ENCODE measurements at regions not wholly inside any gene's neighbourhood (a gene's known extent, or its start where the extent isn't known, plus 50 kb on each side); places are given as distances from the start of the nearest gene placed in this dataset.

- Histone ChIP-seq H3K27ac (ENCODE audit: low read depth in 1 of 2, low read length in 2 of 2) (no peak overlapping the region), H3K79me2 (ENCODE audit: insufficient read depth, low read length) (no peaks in the 10 kb centered on the region), H3K4me3 (replicated peaks in 1 of 3; ENCODE audit: low read depth in 2 of 3, low read length in 3 of 3) (no peak overlapping the region), H2AFZ (ENCODE audit: insufficient read depth, low read depth, low read length, poor library complexity, severe bottlenecking) (no peak overlapping the region), H3K9me3 (replicated peaks in 1 of 2; ENCODE audit: control insufficient read depth in 1 of 2, insufficient read depth in 1 of 2, low read length in 2 of 2) (no peaks in the 10 kb centered on the region), H3K4me2 (replicated peaks; ENCODE audit: extremely low read depth, low read length, poor library complexity, severe bottlenecking) (no peak overlapping the region), H3K36me3 (replicated peaks in 1 of 2; ENCODE audit: control insufficient read depth in 1 of 2, insufficient read depth in 2 of 2, low read length in 2 of 2) (no peaks in the 10 kb centered on the region), H4K20me1 (ENCODE audit: insufficient read depth, low read length) (no peaks in the 10 kb centered on the region), H3K9ac (ENCODE audit: insufficient read depth, low read length, poor library complexity, severe bottlenecking) (no peak overlapping the region), H3K4me1 (ENCODE audit: control insufficient read depth in 1 of 2, insufficient read depth in 2 of 2, low read length in 2 of 2) (no peaks in the 10 kb centered on the region), H3K27me3 (ENCODE audit: control insufficient read depth in 2 of 2, insufficient read depth in 2 of 2, low read length in 2 of 2) (no peaks in the 10 kb centered on the region)
- no peak for TF ChIP-seq CTCF (IDR thresholded peaks at IDR 0.05)
- Mint-ChIP-seq H3K9me3 (peaks cover 0 to 2% (median 0%) of the 10 kb centered on the region in 7 donors), H3K27ac (no peak overlapping the region), H3K4me1 (no peaks in the 10 kb centered on the region), H3K4me3 (no peak overlapping the region), H3K36me3 (no peaks in the 10 kb centered on the region), H3K27me3 (ENCODE audit: low read depth in 3 of 3) (peaks cover 0 to 6% (median 5%) of the 10 kb centered on the region in 3 donors)
- intact Hi-C loops (cut with micrococcal nuclease) = no loop called here
- no peak for DNase-seq
- WGBS (ENCODE audit: insufficient coverage) = no CpG with 5 or more reads among the region's 5 CpGs
Measured at GRCh38 chr10:80893256-80893655, 355.6 kb downstream of the SH2D4B start.

- no peak for DNase-seq
- Mint-ChIP-seq H3K27me3 (ENCODE audit: low read depth in 3 of 3) (peaks cover 0 to 6% (median 3%) of the 10 kb centered on the region in 3 donors), H3K9me3 (no peaks in the 10 kb centered on the region), H3K27ac (no peak overlapping the region), H3K4me3 (no peak overlapping the region), H3K4me1 (no peaks in the 10 kb centered on the region), H3K36me3 (no peaks in the 10 kb centered on the region)
- no peaks in the 10 kb centered on the region for H4K20me1 ChIP-seq (ENCODE audit: insufficient read depth, low read length)
- H3K9me3 ChIP-seq (replicated peaks in 1 of 2; ENCODE audit: control insufficient read depth in 1 of 2, insufficient read depth in 1 of 2, low read length in 2 of 2) = no peaks in the 10 kb centered on the region
- intact Hi-C loops (cut with micrococcal nuclease) = no loop called here
- no peak overlapping the region for H3K4me2 ChIP-seq (replicated peaks; ENCODE audit: extremely low read depth, low read length, poor library complexity, severe bottlenecking)
- TF ChIP-seq CTCF (IDR thresholded peaks at IDR 0.05) = no peak
- H3K9ac ChIP-seq (ENCODE audit: insufficient read depth, low read length, poor library complexity, severe bottlenecking) = no peak overlapping the region
- WGBS (ENCODE audit: insufficient coverage) = no CpG with 5 or more reads among the region's 3 CpGs
- H3K79me2 ChIP-seq (ENCODE audit: insufficient read depth, low read length) = no peaks in the 10 kb centered on the region
- no peaks in the 10 kb centered on the region for H3K27me3 ChIP-seq (ENCODE audit: control insufficient read depth in 2 of 2, insufficient read depth in 2 of 2, low read length in 2 of 2)
- H3K4me3 ChIP-seq (replicated peaks in 1 of 3; ENCODE audit: low read depth in 2 of 3, low read length in 3 of 3) = no peak overlapping the region
- H3K36me3 ChIP-seq (replicated peaks in 1 of 2; ENCODE audit: control insufficient read depth in 1 of 2, insufficient read depth in 2 of 2, low read length in 2 of 2) = no peaks in the 10 kb centered on the region
- no peaks in the 10 kb centered on the region for H3K4me1 ChIP-seq (ENCODE audit: control insufficient read depth in 1 of 2, insufficient read depth in 2 of 2, low read length in 2 of 2)
- no peak overlapping the region for H2AFZ ChIP-seq (ENCODE audit: insufficient read depth, low read depth, low read length, poor library complexity, severe bottlenecking)
- no peak overlapping the region for H3K27ac ChIP-seq (ENCODE audit: low read depth in 1 of 2, low read length in 2 of 2)
Measured at GRCh38 chr10:80894311-80894791, 356.6 kb downstream of the SH2D4B start.
